UCSD-AML1 (cell line): ENCODE measurements at regions not wholly inside any gene's neighbourhood (a gene's known extent, or its start where the extent isn't known, plus 50 kb on each side); places are given as distances from the start of the nearest gene placed in this dataset.
A peak's percentile ranks its signal among the peaks of the same experiment; 100 is the strongest.
"Not testable (repeated sequence)": the region's sequence is repeated elsewhere in the genome, so short reads cannot be mapped to it uniquely, and the experiment has no call there.

ENCODE experiments used
- DNase-seq: peaks from one replicate; lab custom pipeline; 2025; ENCODE audit not compliant: unreplicated experiment; lab: John Stamatoyannopoulos, UW

GRCh38 chr13:65830411-65831205 is 1399.5 kb downstream of the PCDH9 start:
- DNase-seq = no peak

DNA sequence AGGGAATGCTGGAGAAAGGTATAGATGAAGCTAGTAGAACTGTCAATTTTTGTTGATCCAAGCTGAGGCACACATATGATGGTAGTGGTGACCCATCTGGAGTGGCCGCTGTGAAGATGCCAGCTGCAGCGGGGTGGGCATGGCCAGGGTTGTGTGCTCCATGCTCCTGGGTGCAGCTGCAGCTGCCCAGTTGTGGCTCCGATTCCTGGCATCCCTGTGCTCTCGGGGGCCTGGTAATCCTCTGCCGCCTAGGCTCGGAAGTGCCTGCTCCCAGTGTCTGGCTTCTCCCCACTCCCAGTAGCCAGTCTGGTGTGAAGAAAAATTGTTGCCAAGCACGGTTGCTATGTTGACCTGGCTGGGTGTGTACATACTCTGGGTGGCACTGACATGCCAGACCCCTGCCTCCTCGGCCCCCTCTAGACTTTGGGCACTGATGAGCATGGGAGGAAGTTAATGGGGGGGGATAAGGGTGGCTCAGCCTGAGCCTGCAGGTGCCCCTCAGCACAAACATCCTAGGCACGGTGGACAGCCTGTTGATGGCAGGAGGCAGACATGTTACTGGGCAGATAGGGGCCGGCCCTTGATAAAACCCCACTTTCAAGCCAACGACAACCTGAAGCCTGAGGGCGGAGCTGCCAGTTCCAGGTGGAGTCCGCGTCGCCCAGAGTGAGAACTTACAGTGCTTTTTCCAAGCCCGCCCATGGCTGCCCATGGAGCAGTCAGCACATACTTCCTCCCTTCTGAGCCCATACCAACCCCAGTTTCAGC is 1400.7 kb downstream of the PCDH9 start:
- peak; percentile 2 for DNase-seq

DNA sequence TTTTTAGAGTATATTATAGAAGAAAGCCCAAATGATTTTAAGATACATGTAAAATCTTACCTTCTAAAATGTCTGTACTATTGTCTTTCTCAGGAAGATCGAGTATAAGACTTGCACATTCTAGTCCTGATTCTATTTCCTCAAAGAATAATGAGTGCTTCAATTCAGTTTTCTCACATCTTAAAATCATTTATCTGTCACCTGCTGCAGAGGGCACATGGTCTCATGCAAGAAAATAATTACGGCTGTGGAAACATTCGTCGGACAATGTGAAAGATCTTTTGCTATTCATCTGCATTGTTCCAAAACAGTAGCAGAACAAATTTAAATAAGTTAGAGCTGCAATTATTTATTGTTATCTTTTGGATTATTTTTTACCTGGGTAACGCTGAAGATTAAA is 1403.5 kb downstream of the PCDH9 start:
- no peak for DNase-seq

- DNase-seq = no peak
These were observed 1405.1 kb downstream of the PCDH9 start for GRCh38 chr13:65825039-65825438.

GRCh38 chr13:65808061-65808460 is 1422.1 kb downstream of the PCDH9 start:
- DNase-seq = no peak

DNA sequence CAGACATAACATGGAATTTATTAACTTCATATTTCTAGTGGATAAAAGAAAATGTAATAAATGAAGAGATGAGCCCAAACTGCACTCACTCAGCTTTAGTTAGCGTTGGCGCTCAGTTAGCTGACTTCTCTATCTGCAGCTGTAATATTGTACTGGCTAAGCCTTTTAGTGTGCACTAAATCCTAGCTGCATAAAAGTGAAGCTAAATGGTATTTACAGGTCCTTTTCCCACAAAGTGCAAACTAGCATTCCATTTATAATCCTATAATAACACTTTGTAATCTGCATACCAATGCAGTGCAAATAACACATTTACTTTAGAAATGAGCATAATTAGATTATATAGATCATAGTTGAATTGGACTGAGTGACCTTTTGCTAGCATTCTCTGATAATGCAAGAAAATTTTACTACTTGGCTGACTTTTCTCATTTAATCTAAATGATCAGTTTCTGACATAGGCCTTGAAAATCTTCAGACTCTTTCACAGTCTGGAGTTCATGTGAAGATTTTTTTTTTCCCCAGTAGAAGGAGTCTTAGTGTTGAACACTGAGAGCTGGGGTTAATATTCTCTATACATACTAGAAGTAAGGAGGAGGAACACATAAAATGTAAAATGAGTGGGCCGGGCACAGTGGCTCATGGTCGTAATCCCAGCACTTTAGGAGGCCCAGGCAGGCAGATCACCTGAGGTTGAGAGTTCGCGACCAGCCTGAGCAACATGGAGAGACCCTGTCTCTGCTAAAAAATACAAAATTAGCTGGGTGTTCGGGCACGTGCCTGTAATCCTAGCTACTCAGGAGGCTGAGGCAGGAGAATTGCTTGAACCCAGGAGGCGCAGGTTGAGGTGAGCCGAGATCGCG is 1426.4 kb downstream of the PCDH9 start:
- no peak for DNase-seq

GRCh38 chr13:65789815-65790214 is 1440.3 kb downstream of the PCDH9 start:
- DNase-seq = no peak

DNA sequence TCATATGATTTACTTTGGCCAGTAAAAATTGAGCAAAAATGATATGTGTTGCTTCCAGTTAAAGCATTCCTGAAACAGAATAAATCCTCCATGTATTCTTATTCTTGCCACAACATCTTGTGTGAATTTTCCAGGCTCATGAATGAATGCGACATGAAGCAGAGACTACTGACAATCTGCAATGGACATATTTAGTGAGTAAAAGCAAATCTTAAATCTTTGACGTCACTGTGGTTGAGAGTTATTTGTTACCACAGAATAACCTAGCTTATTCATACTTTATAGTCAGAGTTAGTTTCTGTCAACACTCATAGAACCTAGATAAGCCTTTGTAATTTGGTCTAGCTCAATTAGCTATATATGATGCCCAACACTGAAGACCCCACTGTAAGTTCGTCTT is 1443.1 kb downstream of the PCDH9 start:
- no peak for DNase-seq

DNA sequence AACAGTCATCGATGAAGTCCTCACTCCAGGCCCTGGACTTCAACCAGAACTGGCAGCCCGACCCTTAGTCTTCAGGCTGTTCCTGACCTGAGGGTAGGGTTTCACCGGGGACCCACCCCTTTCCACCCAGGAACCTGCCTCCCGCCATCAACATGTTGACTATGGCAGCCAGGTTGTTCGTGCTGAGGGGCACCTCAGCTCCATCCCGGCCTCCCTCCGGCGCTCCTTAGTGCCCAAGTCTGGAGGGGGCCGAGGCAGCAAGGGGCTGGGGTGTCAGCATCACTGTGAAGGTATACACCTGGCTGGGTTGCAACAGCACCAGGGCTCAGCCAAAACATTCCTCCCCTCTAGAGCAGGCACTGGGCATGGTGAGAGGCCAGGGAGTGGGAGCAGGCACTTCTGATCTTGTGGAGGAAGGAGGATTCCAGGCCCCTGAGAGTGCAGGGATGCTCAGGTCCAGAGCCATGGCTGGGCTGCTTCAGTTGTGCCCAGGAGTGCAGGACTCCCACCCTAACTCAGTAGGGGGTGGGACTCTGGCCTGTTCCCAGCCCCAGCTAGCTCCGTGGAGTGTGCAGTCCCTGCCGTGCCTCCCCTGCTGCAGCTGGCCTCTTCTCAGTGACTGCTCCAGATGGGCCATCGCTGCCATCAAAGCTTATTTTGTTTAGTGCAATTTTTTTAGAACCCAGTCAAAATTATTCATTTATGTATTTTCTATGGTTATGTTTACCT is 1445.9 kb downstream of the PCDH9 start:
- DNase-seq = no peak

DNA sequence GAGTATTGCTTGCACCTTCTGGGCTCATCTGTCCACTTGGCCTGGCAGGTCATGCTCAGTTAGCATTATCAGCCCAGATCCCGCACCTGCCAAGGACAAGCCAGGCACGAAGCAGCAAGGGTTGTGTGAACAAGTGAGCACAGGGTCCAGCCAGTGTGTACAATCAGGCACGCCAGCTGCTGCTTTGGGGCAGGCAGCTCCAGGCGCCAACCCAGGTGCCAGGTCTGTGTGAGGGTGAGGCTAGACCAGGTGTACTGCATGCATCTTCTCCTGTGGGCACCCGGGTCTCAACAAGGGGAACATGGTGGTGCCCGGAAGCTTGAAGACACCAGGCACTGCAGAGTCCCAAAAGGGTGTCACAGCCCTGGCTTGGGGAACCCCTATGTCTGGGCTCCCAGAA is 1446.8 kb downstream of the PCDH9 start:
- DNase-seq = peak; percentile 5

DNA sequence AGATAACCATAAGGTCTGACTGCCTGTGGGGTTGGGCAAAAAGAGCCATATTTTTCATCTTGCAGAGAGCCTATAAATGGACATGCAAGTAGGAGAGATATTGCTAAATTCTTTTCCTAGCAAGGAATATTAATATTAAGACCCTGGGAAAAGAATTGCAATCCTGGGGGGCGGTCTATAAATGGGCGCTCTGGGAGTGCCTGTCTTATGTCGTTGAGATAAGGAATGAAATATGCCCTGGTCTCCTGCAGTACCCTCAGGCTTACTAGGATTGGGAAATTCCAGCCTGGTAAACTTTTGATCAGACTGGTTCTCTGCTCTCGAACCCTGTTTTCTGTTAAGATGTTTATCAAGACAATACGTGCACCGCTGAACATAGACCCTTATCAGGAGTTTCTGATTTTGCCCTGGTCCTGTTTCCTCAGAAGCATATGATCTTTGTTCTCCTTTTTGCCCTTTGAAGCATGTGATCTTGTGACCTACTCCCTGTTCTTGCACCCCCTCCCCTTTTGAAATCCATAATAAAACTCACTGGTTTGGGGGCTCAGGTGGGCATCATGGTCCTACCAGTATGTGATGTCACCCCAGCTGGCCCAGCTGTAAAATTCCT is 1458.3 kb downstream of the PCDH9 start:
- DNase-seq = not testable (repeated sequence)

- no peak for DNase-seq
These were observed 1461.6 kb downstream of the PCDH9 start for GRCh38 chr13:65768545-65768944.

DNA sequence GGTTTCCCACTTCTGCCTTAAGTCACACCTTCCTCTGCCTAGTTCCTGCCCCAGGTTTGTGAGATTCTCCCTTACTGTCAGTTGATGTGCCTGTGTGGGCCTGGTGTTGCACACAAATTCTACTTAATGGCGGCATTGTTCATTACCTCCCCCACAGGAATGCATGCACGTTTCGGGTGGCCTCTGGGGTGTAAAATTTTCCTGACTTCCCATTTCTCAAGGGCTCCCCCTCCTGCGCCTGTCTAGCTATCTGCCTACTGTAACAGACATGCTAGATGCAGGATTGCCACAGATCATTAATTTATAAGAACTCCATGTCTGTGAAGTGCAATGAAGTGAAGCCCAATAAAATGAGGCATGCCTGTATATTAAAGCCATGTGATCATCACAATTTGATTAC is 1466.3 kb downstream of the PCDH9 start:
- DNase-seq = no peak

DNA sequence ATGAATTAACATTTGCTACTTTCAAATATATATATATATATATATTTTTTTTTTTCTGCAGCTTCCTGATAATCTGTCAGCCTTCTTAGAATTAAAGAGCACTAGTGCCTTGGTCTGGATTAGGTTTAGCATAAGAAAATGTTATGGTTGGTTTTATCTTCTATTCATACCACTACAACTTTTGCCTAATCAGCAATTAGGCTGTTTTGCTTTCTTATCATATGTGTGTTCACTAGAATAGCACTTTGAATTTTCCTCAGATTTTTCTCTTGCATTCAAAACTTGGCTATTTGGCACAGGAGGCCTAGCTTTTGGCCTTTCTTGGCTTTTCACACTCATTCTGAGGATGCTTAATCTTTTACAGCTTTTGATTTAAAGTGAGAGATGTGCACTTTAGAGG is 1468.1 kb downstream of the PCDH9 start:
- DNase-seq = no peak

DNA sequence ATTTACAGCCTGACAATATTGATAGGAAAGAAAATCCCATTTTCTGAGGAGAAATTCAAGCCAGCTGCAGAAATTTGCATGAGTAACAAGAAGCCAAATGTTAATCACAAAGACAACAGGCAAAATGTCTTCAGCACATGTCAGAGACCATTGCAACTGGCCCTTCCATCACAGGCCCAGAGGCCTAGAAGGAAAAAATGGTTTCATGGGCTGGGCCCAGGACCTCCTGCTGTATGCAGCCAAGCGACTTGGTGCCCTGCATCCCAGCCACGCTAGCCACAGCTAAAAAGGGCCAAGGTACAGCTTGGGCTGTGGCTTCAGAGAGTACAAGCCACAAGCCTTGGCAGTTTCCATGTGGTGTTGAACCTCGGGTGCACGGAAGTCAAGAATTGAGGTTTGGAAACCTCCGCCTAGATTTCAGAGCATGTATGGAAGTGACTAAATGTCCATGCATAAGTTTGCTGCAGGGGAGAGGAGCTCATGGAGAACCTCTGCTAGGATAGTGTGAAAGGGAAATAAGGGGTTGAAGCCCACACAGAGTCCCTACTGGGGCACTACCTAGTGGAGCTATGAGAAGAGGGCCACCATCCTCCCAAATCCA is 1474.0 kb downstream of the PCDH9 start:
- no peak for DNase-seq

DNA sequence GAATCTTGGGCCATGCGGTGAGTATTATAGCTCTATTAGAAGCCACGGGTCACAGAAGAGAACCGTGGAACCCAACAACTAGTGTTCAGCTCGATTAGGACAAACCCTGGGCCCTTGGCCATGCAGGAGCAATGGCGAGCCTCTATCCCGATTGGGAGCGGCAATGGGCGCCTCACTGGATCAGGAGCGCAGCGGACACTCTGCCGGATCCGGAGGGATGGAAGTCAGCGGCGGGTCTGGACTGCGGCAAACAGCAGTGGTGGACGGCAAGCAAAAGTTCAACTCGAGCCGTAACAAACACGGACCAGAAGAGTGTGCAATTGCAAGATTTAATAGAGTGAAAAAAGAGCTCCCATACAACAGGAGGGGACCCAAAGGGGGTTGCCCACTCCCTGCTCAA is 1481.9 kb downstream of the PCDH9 start:
- DNase-seq = no peak

GRCh38 chr13:65746406-65746921 is 1483.7 kb downstream of the PCDH9 start:
- DNase-seq = no peak

DNA sequence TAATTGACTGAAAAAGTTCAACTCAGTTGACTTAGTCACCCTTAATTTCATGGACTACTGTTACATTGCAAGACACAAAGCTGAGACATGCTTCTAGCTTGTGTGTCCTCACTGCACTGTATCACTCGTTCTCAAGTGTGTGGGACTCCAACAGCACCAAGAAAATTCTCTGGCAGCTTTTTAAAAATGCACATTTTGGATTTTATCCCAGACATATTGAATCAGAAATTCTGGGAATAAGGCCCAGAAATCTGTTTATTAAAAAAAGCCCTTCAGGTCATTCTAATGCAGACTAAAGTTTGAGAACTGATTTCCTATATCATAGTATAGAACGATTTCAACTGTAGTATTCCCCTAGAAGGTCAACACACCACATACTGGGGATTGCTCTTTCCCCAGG is 1485.3 kb downstream of the PCDH9 start:
- no peak for DNase-seq

GRCh38 chr13:65733110-65733509 is 1497.0 kb downstream of the PCDH9 start:
- no peak for DNase-seq

DNA sequence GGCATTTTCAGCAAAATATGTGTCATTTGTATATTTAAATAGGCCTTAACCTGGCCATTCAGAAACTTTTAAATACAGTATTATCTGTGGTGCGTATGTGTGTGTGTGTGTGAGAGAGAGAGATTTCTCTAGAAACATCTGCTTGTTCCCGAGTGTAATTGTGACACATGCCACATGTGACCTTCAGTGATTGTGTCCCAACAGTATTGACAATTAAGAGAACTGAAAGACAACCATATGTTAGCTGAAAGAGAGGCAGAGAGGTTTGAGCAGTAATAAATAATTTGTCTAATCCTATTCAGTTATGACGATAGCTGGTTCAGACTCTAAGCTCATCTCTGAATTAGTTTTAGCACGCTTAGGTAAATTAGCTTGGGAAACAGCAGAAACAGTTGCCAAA is 1503.1 kb downstream of the PCDH9 start:
- no peak for DNase-seq
